Hepatocyte (in vitro differentiated cells): ENCODE measurements at regions not wholly inside any gene's neighbourhood (a gene's known extent, or its start where the extent isn't known, plus 50 kb on each side); places are given as distances from the start of the nearest gene placed in this dataset.

Experiments used
- CTCF ChIP-seq: fragments of 200-600 bp; sonication (generic); IDR thresholded peaks from 2 replicates; pipeline ENCODE4 v1.5.1; 2016; ENCODE audit warnings: antibody characterized with exemption, mild to moderate bottlenecking; ENCODE audit not compliant: poor library complexity
- EZH2 ChIP-seq: fragments of 200-600 bp; sonication (generic); IDR thresholded peaks from 2 replicates; pipeline ENCODE4 v1.6.1; 2016; ENCODE audit warnings: antibody characterized with exemption, mild to moderate bottlenecking, borderline replicate concordance
- EZH2phosphoT487 ChIP-seq: fragments of 200-600 bp; sonication (generic); IDR thresholded peaks from one replicate; pipeline ENCODE4 v1.6.1; 2018; ENCODE audit warnings: antibody characterized with exemption, mild to moderate bottlenecking, low read depth, moderate library complexity; ENCODE audit not compliant: unreplicated experiment, severe bottlenecking

GRCh38 chr7:46218461-46219200 lies 297.6 kb upstream of the IGFBP3 start:
- TF ChIP-seq CTCF = no peak
- TF ChIP-seq EZH2 = no peak
- TF ChIP-seq EZH2phosphoT487 = no peak
